Muscle layer of colon (tissue), 2 donors: ENCODE measurements at regions not wholly inside any gene's neighbourhood (a gene's known extent, or its start where the extent isn't known, plus 50 kb on each side); places are given as distances from the start of the nearest gene placed in this dataset.
"Not testable (repeated sequence)": the region's sequence is repeated elsewhere in the genome, so short reads cannot be mapped to it uniquely, and the experiment has no call there.

Source experiments
- H3K27ac ChIP-seq: one replicate; pipeline ENCODE4 v1.7.0; 2013; ENCODE audit warnings: low read depth, mild to moderate bottlenecking, low read length, moderate library complexity
- H3K27me3 ChIP-seq, 2 donors: one replicate each; pipeline ENCODE4 v1.7.0; 2013; ENCODE audit warnings: low read length in 2 of 2, mild to moderate bottlenecking in 2 of 2; ENCODE audit not compliant: insufficient read depth in 2 of 2, control insufficient read depth in 1 of 2
- H3K36me3 ChIP-seq: one replicate; pipeline ENCODE4 v1.7.0; 2013; ENCODE audit warnings: mild to moderate bottlenecking, low read length; ENCODE audit not compliant: insufficient read depth
- H3K4me1 ChIP-seq: one replicate; pipeline ENCODE4 v1.7.0; 2013; ENCODE audit warnings: mild to moderate bottlenecking, low read length; ENCODE audit not compliant: insufficient read depth
- H3K4me3 ChIP-seq, 2 donors: one replicate each; pipeline ENCODE4 v1.7.0; 2013; ENCODE audit warnings: low read length in 2 of 2, low read depth in 1 of 2, mild to moderate bottlenecking in 1 of 2, moderate library complexity in 1 of 2
- H3K9ac ChIP-seq: one replicate; pipeline ENCODE4 v1.7.0; 2013; ENCODE audit warnings: low read length
- H3K9me3 ChIP-seq: one replicate; pipeline ENCODE4 v1.7.0; 2013; ENCODE audit warnings: mild to moderate bottlenecking, low read length
- donor health status: abdominal sarcoma.
- donor health status: Adenocarcinoma of cecum.

DNA sequence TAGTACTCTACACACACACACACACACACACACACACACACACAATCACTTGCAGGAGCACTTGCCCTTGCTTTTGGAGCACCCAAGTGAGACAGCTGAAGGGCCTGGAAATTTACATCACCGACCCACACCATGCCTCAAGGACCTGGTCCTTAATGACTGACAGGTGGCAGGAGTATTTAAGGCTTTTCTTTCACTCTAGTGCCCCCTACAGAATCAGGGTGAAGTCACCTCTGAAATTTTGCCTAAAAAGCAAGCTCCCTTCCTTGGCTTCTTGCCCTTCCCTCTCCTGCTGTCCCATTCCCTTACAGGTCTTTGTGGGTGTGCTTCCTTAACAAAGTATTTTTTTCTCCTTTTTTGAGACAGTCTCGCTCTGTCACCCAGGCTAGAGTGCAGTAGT lies 353.5 kb upstream of the IRAK1BP1 start:
- H3K27ac ChIP-seq: no peak overlapping the region
- no peaks in the 10 kb centered on the region for H3K36me3 ChIP-seq
- H3K9me3 ChIP-seq: no peaks in the 10 kb centered on the region
- H3K4me3 ChIP-seq: no peak overlapping the region
- H3K27me3 ChIP-seq: no peaks in the 10 kb centered on the region
- no peaks in the 10 kb centered on the region for H3K4me1 ChIP-seq
- no peak overlapping the region for H3K9ac ChIP-seq

GRCh38 chr6:78515271-78515670 lies 352.1 kb upstream of the IRAK1BP1 start:
- no peaks in the 10 kb centered on the region for H3K27me3 ChIP-seq
- H3K36me3 ChIP-seq: no peaks in the 10 kb centered on the region
- no peaks in the 10 kb centered on the region for H3K4me1 ChIP-seq
- no peak overlapping the region for H3K4me3 ChIP-seq
- H3K9me3 ChIP-seq: no peaks in the 10 kb centered on the region
- H3K27ac ChIP-seq: no peak overlapping the region
- no peak overlapping the region for H3K9ac ChIP-seq

GRCh38 chr6:78517399-78517798 lies 350.0 kb upstream of the IRAK1BP1 start:
- no peak overlapping the region for H3K27ac ChIP-seq
- H3K9me3 ChIP-seq: no peaks in the 10 kb centered on the region
- no peak overlapping the region for H3K9ac ChIP-seq
- no peaks in the 10 kb centered on the region for H3K36me3 ChIP-seq
- no peaks in the 10 kb centered on the region for H3K4me1 ChIP-seq
- no peak overlapping the region for H3K4me3 ChIP-seq
- no peaks in the 10 kb centered on the region for H3K27me3 ChIP-seq

DNA sequence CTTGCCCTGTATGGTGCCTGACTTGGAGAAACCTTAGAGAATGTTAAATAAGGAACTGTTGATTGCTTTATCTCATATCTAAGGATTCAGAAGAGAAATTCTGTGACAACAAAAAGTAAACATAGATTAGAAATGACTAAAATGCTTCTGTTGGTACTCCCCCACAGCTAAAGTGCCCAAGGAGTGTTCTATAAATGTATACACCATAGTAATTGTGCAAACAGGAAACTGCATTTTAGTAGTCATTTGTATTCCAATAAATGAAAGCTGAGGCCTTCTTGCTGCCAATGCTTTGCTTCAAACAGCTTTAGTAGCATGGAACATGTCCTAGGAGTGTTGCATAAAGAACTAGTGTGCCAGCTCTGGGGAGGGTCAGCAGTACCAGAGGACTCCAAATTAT lies 343.7 kb upstream of the IRAK1BP1 start:
- no peak overlapping the region for H3K27ac ChIP-seq
- no peaks in the 10 kb centered on the region for H3K27me3 ChIP-seq
- H3K4me3 ChIP-seq: no peak overlapping the region
- no peak overlapping the region for H3K9ac ChIP-seq
- no peaks in the 10 kb centered on the region for H3K9me3 ChIP-seq
- no peaks in the 10 kb centered on the region for H3K4me1 ChIP-seq
- no peaks in the 10 kb centered on the region for H3K36me3 ChIP-seq

DNA sequence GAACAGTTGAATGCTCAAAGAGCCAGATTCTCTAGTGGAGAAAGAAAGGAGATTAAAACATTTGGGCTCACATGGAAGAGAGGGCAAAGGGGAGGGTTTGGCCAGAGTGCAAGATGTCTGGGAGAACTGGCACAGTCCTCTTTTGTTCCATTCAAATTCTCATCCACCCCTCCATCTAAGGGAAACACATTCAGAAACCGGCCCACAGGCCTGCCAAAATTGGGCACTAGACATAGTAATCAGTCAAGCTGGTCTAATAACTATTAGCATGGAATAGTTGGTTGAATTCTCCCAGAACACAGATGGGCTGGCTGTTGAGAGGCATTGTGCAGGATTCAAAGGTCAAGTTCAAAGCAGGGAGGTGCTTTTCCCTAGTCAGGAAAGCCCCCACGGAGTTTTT lies 341.4 kb upstream of the IRAK1BP1 start:
- no peak overlapping the region for H3K4me3 ChIP-seq
- no peaks in the 10 kb centered on the region for H3K36me3 ChIP-seq
- H3K27ac ChIP-seq: no peak overlapping the region
- no peaks in the 10 kb centered on the region for H3K9me3 ChIP-seq
- no peak overlapping the region for H3K9ac ChIP-seq
- no peaks in the 10 kb centered on the region for H3K4me1 ChIP-seq
- no peaks in the 10 kb centered on the region for H3K27me3 ChIP-seq

GRCh38 chr6:78526432-78526831 lies 340.9 kb upstream of the IRAK1BP1 start:
- Histone ChIP-seq H3K4me1 (no peaks in the 10 kb centered on the region), H3K27me3 (no peaks in the 10 kb centered on the region), H3K4me3 (no peak overlapping the region), H3K36me3 (no peaks in the 10 kb centered on the region), H3K9ac (no peak overlapping the region), H3K9me3 (no peaks in the 10 kb centered on the region), H3K27ac (no peak overlapping the region)

DNA sequence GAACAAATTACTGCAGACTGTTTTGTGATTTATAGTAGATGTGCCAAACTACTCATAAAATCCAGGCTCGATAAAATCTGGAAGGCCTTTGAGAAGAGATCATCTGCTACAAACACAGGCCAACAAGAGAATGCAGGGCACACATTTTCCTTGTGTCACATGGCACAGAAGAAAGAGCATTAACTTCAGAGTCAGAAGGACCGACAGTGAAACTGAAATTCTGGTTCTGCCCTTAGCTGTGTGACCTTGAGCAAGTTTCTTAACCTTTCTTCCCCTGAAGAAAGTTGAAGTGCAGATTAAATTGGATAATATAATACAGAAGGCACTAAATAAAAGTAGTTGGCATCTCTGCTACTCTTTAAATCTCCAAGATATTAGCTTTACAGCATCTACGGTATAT lies 338.4 kb upstream of the IRAK1BP1 start:
- no peak overlapping the region for H3K9ac ChIP-seq
- no peaks in the 10 kb centered on the region for H3K36me3 ChIP-seq
- H3K9me3 ChIP-seq: no peaks in the 10 kb centered on the region
- H3K27me3 ChIP-seq: no peaks in the 10 kb centered on the region
- no peak overlapping the region for H3K27ac ChIP-seq
- no peaks in the 10 kb centered on the region for H3K4me1 ChIP-seq
- no peak overlapping the region for H3K4me3 ChIP-seq

DNA sequence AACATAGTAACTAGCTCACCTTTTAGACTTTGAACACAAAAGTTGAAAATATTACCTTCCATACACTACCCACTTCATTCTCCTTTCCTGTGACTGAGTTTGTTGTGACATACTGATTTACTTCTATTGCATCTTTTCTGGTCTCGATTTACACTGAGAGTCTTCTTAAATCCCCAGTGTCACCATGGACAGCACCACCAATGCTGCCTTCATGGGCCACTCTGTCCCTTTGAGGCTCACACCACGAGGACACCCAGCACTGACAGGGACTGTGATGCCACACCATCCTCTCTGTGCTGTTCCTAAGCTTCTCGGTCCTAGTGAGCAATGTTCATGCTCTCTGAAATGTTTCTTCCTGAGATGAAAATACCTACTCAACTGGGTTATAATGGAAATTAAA lies 337.1 kb upstream of the IRAK1BP1 start:
- no peak overlapping the region for H3K9ac ChIP-seq
- H3K36me3 ChIP-seq: no peaks in the 10 kb centered on the region
- H3K9me3 ChIP-seq: no peaks in the 10 kb centered on the region
- no peak overlapping the region for H3K4me3 ChIP-seq
- H3K4me1 ChIP-seq: no peaks in the 10 kb centered on the region
- no peak overlapping the region for H3K27ac ChIP-seq
- H3K27me3 ChIP-seq: no peaks in the 10 kb centered on the region

DNA sequence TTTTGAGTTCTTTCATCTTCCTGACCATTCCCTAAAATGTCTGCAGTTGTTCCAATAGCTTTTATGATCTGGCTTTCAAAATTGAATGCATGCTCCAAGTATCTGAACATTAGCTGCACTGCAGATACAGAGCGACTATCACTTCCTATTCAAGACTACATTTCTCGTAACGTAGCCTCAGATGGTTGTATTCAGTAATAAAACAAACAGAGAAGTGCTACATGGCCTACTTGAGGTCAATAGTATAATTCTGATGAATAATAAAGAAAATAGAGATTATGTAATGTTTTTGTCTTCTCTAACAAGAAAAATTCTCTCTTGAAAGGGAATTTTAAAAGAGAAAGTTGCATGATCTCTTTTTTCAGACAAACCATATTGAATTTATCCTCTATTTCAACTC lies 333.9 kb upstream of the IRAK1BP1 start:
- Histone ChIP-seq H3K9me3 (no peaks in the 10 kb centered on the region), H3K9ac (no peak overlapping the region), H3K4me1 (no peaks in the 10 kb centered on the region), H3K27me3 (no peaks in the 10 kb centered on the region), H3K36me3 (no peaks in the 10 kb centered on the region), H3K4me3 (no peak overlapping the region), H3K27ac (no peak overlapping the region)

DNA sequence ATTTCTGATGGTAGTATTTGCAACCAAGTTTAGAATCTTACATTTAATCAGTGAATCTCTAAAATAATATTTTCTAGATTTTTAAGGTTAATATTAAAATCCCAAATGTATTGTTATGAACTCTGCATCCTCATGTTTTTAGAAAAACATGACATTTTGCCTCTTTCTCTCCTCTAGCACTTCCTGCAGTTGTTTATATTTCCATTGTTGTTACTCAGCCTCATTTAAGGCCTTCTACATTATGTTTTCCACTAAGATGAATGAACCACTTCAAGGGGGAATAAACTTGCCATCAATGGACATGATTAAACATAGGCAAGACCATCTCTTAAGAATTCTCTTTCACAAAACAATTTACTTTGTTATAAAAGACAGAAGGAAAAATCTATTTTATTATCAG lies 333.5 kb upstream of the IRAK1BP1 start:
- H3K4me3 ChIP-seq: no peak overlapping the region
- H3K9ac ChIP-seq: no peak overlapping the region
- H3K36me3 ChIP-seq: no peaks in the 10 kb centered on the region
- H3K27ac ChIP-seq: no peak overlapping the region
- H3K9me3 ChIP-seq: no peaks in the 10 kb centered on the region
- H3K27me3 ChIP-seq: no peaks in the 10 kb centered on the region
- no peaks in the 10 kb centered on the region for H3K4me1 ChIP-seq

DNA sequence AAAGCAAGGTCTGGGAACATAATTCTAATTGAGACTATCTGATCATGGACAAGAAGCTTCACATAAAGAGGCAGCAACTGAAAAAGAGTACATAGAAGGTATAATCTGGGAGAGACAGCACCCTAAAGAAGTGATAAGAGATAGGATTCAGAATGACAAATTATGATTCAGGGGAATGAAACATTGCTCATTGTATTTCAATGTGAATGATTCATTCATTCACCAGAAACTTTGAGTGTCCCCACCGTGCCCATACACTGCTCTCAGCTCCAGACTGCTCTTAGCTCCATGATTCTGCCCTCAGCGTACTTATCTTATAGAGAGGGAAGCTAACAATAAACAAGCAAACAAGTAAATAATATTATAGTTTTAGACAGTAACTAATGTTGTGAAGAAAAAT lies 329.3 kb upstream of the IRAK1BP1 start:
- Histone ChIP-seq H3K9me3 (no peaks in the 10 kb centered on the region), H3K4me3 (no peak overlapping the region), H3K4me1 (no peaks in the 10 kb centered on the region), H3K36me3 (no peaks in the 10 kb centered on the region), H3K27me3 (no peaks in the 10 kb centered on the region), H3K9ac (no peak overlapping the region), H3K27ac (no peak overlapping the region)

DNA sequence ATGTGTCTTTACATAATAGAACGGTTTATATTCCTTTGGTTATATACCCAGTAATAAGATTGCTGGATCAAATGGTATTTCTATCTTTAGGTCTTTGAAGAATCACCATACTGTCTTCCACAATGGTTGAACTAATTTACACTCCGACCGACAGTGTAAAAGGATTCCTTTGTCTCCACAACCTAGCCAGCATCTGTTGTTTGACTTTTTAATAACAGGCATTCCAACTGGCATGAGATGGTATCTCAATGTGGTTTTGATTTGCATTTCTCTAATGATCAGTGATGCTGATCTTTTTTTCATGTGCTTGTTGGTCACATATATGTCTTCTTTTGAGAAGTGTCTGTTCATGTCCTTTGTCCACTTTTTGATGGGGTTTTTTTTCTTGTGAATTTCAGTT lies 319.7 kb upstream of the IRAK1BP1 start:
- H3K36me3 ChIP-seq, H3K4me1 ChIP-seq, H3K9ac ChIP-seq, H3K4me3 ChIP-seq, H3K9me3 ChIP-seq, H3K27ac ChIP-seq, H3K27me3 ChIP-seq: not testable (repeated sequence)
